ENCODE measurements at regions not wholly inside any gene's neighbourhood (a gene's known extent, or its start where the extent isn't known, plus 50 kb on each side); places are given as distances from the start of the nearest gene placed in this dataset.
"Not testable (repeated sequence)": the region's sequence is repeated elsewhere in the genome, so short reads cannot be mapped to it uniquely, and the experiment has no call there.

DNA sequence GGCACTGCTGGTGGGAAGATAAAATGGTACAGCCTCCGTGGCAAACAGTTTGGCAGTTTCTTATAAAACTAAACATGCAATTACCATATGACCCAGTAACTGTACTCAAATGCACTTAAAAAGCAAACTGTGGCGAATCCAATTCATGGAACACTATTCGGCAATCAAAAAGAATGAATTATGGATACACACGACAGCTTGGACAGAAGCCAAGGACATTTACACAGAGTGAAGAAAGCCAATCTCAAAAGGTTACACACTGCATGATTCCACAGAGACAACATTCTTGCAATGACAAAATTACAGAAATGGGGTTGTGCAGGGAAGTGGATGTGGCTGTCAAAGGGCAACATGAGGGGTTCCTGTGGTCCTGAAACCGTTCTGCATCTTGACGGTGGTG is 122.1 kb upstream of the IQSEC1 start:
- no peak for DNase-seq

- DNase-seq, result no peak
Measured at GRCh38 chr3:13194285-13195209, 121.3 kb upstream of the IQSEC1 start.

GRCh38 chr3:13193320-13194284 is 120.4 kb upstream of the IQSEC1 start:
- no peak for DNase-seq

DNA sequence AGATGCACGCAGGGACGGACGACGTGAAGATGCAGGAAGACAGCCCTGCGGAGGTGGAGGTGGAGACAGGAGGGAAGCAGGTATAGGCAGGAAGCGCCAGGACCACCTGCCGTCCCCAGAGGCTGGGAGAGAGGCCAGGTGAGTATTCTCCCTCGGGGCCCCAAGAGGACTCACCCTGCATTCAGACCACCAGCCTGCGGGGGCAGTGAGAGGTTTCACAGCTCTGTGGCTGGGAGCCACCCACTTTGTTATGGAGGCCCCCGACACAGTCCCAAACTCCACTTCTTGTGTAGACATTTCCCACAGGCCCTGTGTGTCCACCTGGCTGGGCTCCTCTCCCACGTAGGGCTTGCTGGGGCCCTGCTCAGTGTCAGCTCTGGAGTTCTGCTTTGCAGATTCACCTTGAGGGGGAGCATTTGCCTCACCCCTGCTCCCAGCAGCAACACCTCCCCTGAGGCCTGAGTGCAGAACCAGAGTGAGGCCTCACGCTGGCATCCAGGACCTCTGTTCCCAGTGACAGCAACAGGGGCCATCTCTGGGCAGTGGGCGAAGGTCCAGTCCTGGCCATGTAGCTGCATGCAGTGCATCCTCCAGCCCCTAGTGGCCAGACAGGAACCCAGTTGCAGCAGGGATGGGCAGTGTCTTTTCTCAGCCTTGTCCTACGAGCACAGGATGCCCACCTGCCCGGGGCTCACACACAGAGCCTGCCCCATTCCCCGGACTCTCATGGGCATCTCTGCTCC is 119.4 kb upstream of the IQSEC1 start:
- DNase-seq, result no peak

- DNase-seq, result no peak
Measured at GRCh38 chr3:13191016-13191415, 117.8 kb upstream of the IQSEC1 start.

DNA sequence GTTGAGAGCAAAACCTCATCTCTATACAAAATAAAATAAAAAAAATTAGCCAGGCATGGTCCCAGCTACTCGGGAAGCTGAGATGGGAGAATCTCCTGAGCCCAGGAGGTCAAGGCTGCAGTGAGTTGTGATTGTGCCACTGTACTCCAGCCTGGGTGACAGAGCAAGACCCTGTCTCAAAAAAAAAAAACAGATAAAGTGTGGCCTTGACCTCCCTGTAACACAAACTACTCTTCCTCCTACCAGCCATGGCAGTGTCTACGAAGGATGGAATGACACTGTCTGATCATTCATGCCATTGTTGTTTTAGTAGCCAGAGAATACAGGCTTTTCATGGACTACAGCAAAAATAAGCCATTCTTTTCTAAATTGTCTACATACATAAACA is 117.1 kb upstream of the IQSEC1 start:
- DNase-seq, result no peak

- DNase-seq, result no peak
Measured at GRCh38 chr3:13189639-13190377, 116.6 kb upstream of the IQSEC1 start.

DNA sequence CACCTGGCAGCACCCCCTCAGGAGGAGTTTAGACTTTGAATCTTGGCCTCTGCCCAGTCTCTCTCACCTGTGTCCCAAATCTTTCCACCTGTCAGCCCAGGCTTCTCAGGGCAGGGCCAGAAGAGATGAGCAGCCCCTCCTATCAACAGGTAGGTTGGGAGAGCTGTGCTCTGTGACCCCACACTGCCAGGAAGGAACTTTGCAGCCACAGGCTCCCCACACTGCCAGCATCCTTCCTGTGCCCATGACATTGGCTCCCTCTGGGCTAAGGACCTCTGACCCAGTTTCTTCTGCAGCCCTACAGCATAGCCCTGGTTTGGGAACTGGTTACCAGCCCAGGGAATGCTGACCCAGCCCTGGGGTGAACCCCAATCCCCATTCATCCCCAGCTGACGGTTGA is 115.7 kb upstream of the IQSEC1 start:
- DNase-seq, result no peak

- no peak for DNase-seq
Measured at GRCh38 chr3:13188181-13188779, 115.1 kb upstream of the IQSEC1 start.

DNA sequence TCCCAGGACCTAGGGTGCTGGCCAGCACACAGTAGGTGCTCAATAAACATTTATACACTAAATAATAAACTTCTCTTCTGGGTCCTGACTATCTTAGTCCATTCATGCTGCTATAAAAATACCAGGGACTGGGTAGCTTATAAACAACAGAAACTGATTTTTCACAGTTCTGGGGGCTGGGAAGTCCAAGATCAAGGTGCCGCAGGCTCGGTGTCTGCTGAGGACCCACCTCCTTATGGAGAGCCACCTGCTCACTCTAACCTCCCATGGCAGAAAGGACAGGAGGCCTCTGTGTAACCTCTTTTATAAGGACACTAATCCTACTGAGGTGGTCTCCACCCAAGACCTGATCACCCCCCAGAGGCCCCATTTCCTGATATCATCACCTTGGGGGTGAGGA is 114.4 kb upstream of the IQSEC1 start:
- DNase-seq, result no peak

GRCh38 chr3:13186435-13186815 is 113.2 kb upstream of the IQSEC1 start:
- DNase-seq, result no peak

GRCh38 chr3:13185737-13186434 is 112.7 kb upstream of the IQSEC1 start:
- no peak for DNase-seq

DNA sequence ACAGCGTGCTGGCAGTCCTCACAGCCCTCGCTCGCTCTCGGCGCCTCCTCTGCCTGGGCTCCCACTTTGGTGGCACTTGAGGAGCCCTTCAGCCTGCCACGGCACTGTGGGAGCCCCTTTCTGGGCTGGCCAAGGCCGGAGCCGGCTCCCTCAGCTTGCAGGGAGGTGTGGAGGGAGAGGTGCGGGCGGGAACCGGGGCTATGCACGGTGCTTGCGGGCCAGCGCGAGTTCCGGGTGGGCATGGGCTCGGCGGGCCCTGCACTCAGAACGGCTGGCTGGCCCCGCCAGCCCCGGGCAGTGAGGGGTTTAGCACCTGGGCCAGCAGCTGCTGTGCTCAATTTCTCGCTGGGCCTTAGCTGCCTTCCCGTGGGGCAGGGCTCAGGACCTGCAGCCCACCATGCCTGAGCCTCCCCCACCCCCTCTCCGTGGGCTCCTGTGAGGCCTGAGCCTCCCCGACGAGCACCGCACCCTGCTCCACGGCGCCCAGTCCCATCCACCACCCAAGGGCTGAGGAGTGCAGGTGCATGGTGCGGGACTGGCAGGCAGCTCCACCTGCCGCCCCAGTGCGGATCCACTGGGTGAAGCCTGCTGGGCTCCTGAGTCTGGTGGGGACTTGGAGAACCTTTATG is 106.5 kb upstream of the IQSEC1 start:
- DNase-seq, result not testable (repeated sequence)

DNA sequence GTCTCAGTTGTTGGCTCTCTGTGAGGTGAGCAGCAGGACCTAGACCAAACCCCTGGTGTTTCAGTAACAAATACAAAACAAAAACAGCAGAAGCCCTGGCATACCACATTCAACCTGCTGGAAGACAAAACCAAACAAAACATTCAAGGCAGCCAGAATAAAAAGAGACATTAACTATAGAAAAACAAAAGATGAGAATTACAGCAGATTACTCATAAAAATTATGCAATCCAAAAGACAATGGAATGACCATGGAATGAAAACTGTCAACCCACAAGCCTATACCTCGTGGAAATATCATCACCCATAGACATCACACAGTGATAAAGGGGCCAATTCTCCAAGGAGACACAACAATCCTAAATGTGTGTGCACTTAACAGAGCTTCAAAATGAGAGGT is 106.0 kb upstream of the IQSEC1 start:
- no peak for DNase-seq

DNA sequence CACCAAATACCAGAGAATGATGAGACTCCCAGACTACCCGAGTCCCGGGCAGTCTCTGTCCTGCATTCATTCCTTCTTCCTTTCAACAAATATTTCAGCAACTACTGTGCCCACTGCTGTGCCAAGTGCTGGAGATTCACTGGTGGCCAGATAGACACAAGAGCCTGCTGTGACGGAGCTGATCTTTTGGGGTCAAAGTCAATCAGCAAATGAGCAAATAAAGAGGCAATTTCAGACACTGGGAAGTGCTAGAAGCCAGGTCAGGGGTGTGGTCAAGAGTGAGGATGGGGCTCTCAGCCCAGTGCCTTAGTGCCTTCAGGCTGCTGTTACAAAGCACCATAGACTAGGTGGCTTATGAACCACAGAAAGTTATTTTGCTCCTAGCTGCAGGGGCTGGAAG is 104.9 kb upstream of the IQSEC1 start:
- DNase-seq, result no peak

GRCh38 chr3:13177641-13178040 is 104.4 kb upstream of the IQSEC1 start:
- DNase-seq, result no peak

DNA sequence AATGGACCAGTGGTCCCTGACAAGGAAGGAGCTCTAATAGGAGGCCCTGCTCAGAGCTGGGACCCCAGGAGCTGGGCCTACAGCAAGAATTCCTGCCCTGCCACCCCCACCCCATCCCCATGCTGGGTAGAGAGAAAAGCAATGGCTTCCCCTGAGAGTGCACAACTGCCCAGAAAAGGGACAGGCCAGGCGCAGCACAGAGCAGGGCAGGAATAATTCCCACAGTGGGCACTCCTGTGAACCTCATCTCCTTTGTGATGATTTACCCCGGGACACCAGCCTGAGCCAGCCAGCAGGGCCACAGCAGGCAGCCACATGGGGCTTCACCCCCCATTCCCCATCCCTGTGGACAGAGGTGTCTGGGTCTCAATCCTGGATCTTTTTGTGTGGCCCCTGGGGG is 104.0 kb upstream of the IQSEC1 start:
- DNase-seq, result no peak

GRCh38 chr3:13176445-13176844 is 103.2 kb upstream of the IQSEC1 start:
- DNase-seq, result no peak

DNA sequence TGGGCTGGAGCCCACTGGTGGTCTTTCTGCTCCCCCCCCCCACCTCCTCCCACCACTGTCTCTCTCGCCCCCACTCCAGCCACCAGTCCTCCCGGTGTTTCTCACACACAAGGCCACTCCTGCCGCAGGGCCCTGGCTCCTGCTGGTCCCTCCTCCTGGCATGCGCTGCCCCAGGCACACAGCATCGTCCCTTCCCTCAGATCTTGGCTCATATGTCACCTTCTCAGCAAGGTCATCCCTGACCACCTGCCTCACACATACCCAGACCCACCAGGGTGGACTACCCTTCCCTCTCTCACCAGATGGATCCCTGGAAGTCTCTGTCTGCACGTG is 101.5 kb upstream of the IQSEC1 start:
- no peak for DNase-seq

All from anterior cingulate cortex (tissue), 58 donors.